GM12878 (cell line): ENCODE measurements at regions not wholly inside any gene's neighbourhood (a gene's known extent, or its start where the extent isn't known, plus 50 kb on each side); places are given as distances from the start of the nearest gene placed in this dataset.

Experiments used
- ATAC-seq: fragments of 200-7000 bp; cut with Tn5 transposase; 3 replicates; pipeline ENCODE4 v1.9.1; 2020; ENCODE audit warnings: mild to moderate bottlenecking, moderate library complexity
- BruUV-seq: library from RNA; stranded (reverse); fragments of 400-500 nt; replicated peaks from 2 replicates; lab custom pipeline; 2021; lab: Mats Ljungman, UMichigan
- CTCF ChIA-PET: fragments of 300-600 bp; sonication (Branson Sonifier 250); formaldehyde crosslinking; extraction: SDS; loops from one replicate; lab custom pipeline; 2021; ENCODE audit warnings: inconsistent platforms; lab: Yijun Ruan, JAX
- POLR2A ChIA-PET: fragments of 350-600 bp; formaldehyde crosslinking; extraction: SDS; loops from one replicate; lab custom pipeline; 2021; ENCODE audit warnings: inconsistent platforms; lab: Charles Lee
- RAD21 ChIA-PET: fragments of 300-600 bp; sonication (Branson Sonifier 250); formaldehyde crosslinking; loops from one replicate; lab custom pipeline; 2023; ENCODE audit warnings: antibody characterized with exemption; ENCODE audit not compliant: unreplicated experiment; lab: Charles Lee
- SMC1A ChIA-PET: fragments of 300-600 bp; sonication (Branson Sonifier 250); formaldehyde crosslinking; loops from one replicate; lab custom pipeline; 2023; ENCODE audit not compliant: unreplicated experiment, uncharacterized antibody; lab: Charles Lee
- DNase-seq: peaks from one replicate; pipeline ENCODE4 v3.0.0-alpha.2; 2011; ENCODE audit warnings: low read depth, low spot score
- FAIRE-seq: peaks from 3 replicates; lab custom pipeline; 2011; peaks lifted over from hg19 to GRCh38; lab: Jason Lieb, UNC
- H2AFZ ChIP-seq: 2 replicates; pipeline ENCODE4 v1.6.0; 2011; ENCODE audit warnings: low read depth, low read length, control low read depth; ENCODE audit not compliant: control insufficient read depth
- H3K27ac ChIP-seq: 2 replicates; pipeline ENCODE4 v1.5.1; 2011; ENCODE audit warnings: control low read depth; ENCODE audit not compliant: control insufficient read depth, insufficient read depth
- H3K27me3 ChIP-seq, 2 experiments: replicated peaks in 1 of 2; 2 replicates each; pipeline versions ENCODE4 v1.6.0 to v1.6.1; 2011; ENCODE audit warnings: low read length in 1 of 2; ENCODE audit not compliant: control insufficient read depth in 2 of 2, insufficient read depth in 2 of 2
- H3K36me3 ChIP-seq, 2 experiments: 2 replicates each; pipeline ENCODE4 v1.5.1; 2011; ENCODE audit warnings: low read length in 1 of 2; ENCODE audit not compliant: control insufficient read depth in 2 of 2, insufficient read depth in 2 of 2
- H3K4me1 ChIP-seq: 2 replicates; pipeline ENCODE4 v1.6.1; 2011; ENCODE audit warnings: mild to moderate bottlenecking, low read length, moderate library complexity, mixed read lengths; ENCODE audit not compliant: control insufficient read depth, insufficient read depth
- H3K4me2 ChIP-seq: 2 replicates; pipeline ENCODE4 v1.6.0; 2011; ENCODE audit warnings: control low read depth; ENCODE audit not compliant: control insufficient read depth, insufficient read depth
- H3K4me3 ChIP-seq: fragments of 200-600 bp; sonication (generic); 2 replicates; pipeline ENCODE4 v1.5.1; 2016
- H3K79me2 ChIP-seq: 2 replicates; pipeline ENCODE4 v1.6.0; 2011; ENCODE audit warnings: low read length; ENCODE audit not compliant: control insufficient read depth, insufficient read depth
- H3K9ac ChIP-seq: 2 replicates; pipeline ENCODE4 v1.8.0; 2011; ENCODE audit warnings: low read length, control low read depth, mixed read lengths; ENCODE audit not compliant: control insufficient read depth, insufficient read depth
- H3K9me3 ChIP-seq: replicated peaks from 3 replicates; pipeline ENCODE4 v1.5.1; 2011; ENCODE audit warnings: mild to moderate bottlenecking, low read length; ENCODE audit not compliant: control insufficient read depth, insufficient read depth
- H4K20me1 ChIP-seq: 2 replicates; pipeline ENCODE4 v1.6.0; 2011; ENCODE audit not compliant: control insufficient read depth, insufficient read depth
- CHD2 ChIP-seq: IDR thresholded peaks from 2 replicates; pipeline ENCODE4 v1.6.1; 2011; ENCODE audit warnings: low read depth, low read length, improper control_type of control experiment, borderline replicate concordance
- IKZF2 ChIP-seq, 2 experiments: fragments of 450-650 bp; IDR thresholded peaks; 2 replicates each; pipeline ENCODE4 v1.6.1; 2017; ENCODE audit warnings: mild to moderate bottlenecking in 2 of 2, moderate library complexity in 2 of 2
- NFIC ChIP-seq: IDR thresholded peaks from 2 replicates; pipeline ENCODE4 v1.6.1; 2012; ENCODE audit warnings: low read depth, mild to moderate bottlenecking, inconsistent platforms, low read length, moderate library complexity
- NR2F1 ChIP-seq: fragments of 450-650 bp; conservative IDR thresholded peaks from 2 replicates; pipeline ENCODE4 v1.6.1; 2017; ENCODE audit warnings: mild to moderate bottlenecking
- SMC3 ChIP-seq: IDR thresholded peaks from 2 replicates; pipeline ENCODE4 v1.6.1; 2011; ENCODE audit warnings: low read length, improper control_type of control experiment, borderline replicate concordance
- TARDBP ChIP-seq: IDR thresholded peaks from 2 replicates; pipeline ENCODE4 v1.6.1; 2016; ENCODE audit warnings: borderline replicate concordance
- TCF7 ChIP-seq: IDR thresholded peaks from 2 replicates; pipeline ENCODE4 v1.6.1; 2014; ENCODE audit warnings: antibody characterized with exemption, borderline replicate concordance
- ZNF217 ChIP-seq: fragments of 450-650 bp; IDR thresholded peaks from 2 replicates; pipeline ENCODE4 v1.6.1; 2017; ENCODE audit warnings: antibody characterized with exemption, mild to moderate bottlenecking
- ZSCAN29 ChIP-seq: fragments of 450-650 bp; IDR thresholded peaks from 2 replicates; pipeline ENCODE4 v1.6.1; 2017; ENCODE audit warnings: mild to moderate bottlenecking, moderate library complexity
- WGBS: methylation state at CpG from one replicate; pipeline ENCODE4 v1.1.6; 2016; ENCODE audit warnings: low lambda C conversion rate; ENCODE audit not compliant: insufficient replicate concordance, insufficient coverage; ENCODE audit errors: missing lambda C conversion rate; 5-methylcytosine and 5-hydroxymethylcytosine counted together
- in situ Hi-C: fragments of 300-500 bp; cut with MboI; formaldehyde crosslinking; loops from 9 replicates; pipeline ENCODE4 v1.14.3; 2018; ENCODE audit warnings: mixed read lengths
- intact Hi-C: fragments of 100-400 bp; cut with micrococcal nuclease; formaldehyde crosslinking; loops from one replicate; pipeline ENCODE4 v1.14.2; 2022; ENCODE audit not compliant: unreplicated experiment
- TF ChIP-seq, protein P1 (sequence below): IDR thresholded peaks from 2 replicates; pipeline ENCODE4 v1.6.1; 2012; ENCODE audit warnings: improper control_type of control experiment, low read depth, low read length; ENCODE audit not compliant: insufficient replicate concordance
- TF ChIP-seq, protein P2 (sequence below): IDR thresholded peaks from 2 replicates; pipeline ENCODE4 v1.6.1; 2011; ENCODE audit warnings: low read depth, low read length, improper control_type of control experiment, borderline replicate concordance
- TF ChIP-seq, protein P3 (sequence below): fragments of 150-350 bp; IDR thresholded peaks from 2 replicates; pipeline ENCODE4 v1.6.1; 2014; ENCODE audit warnings: mild to moderate bottlenecking, low read depth, low read length
- TF ChIP-seq, protein P4 (sequence below): fragments of 450-650 bp; IDR thresholded peaks from 2 replicates; pipeline ENCODE4 v1.6.1; 2016; ENCODE audit warnings: mild to moderate bottlenecking
- TF ChIP-seq, protein P5 (sequence below), 3 experiments: IDR thresholded peaks in 2 of 3; conservative IDR thresholded peaks in 1 of 3; 2 replicates each; pipeline ENCODE4 v1.5.1; 2011; ENCODE audit warnings: low read depth in 3 of 3, low read length in 3 of 3, mild to moderate bottlenecking in 3 of 3, control low read depth in 2 of 3, moderate library complexity in 2 of 3, inconsistent platforms in 1 of 3, mixed read lengths in 1 of 3; ENCODE audit not compliant: control insufficient read depth in 2 of 3, insufficient read depth in 1 of 3; ENCODE audit errors: extremely low read depth in 1 of 3

DNA sequence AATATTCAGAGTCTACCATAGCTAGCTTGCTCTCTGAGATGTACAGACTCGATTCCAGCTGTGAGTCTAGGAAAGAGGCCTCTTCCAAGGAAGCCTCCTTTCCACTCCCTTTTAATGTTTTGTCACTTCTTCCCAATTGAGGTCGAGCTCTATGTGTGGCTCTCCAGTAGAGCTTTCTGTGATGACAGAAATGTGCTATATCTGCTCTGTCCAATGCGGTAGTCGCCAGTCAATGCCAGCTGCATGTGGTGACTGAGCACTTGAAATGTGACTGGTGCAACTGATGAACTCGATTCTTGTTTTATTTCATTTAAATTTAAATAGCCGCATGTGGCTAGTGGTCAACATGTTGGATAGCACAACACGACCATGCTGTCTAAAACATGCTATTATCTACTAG is 387.0 kb upstream of the NRP1 start:
- DNase-seq (no peak), ATAC-seq (no peak), FAIRE-seq (no peak)
- in situ Hi-C loops: no loop called here
- SMC1A ChIA-PET: interaction anchor here (1.0 to 1.7 kb wide), 5 partner anchors 9 to 59 kb away, joined by 3 to 8 read pairs (median 5); no protein-coding TSS in a partner anchor
- no peak overlapping the region for H3K27ac ChIP-seq
- RAD21 ChIA-PET: interaction anchor here (1.3 kb wide), 1 partner anchor 22 kb away, joined by 3 read pairs; no protein-coding TSS in a partner anchor
- no peaks in the 10 kb centered on the region for H3K79me2 ChIP-seq
- POLR2A ChIA-PET: interaction anchor here (1.0 kb wide), 1 partner anchor 22 kb away, joined by 3 read pairs; no protein-coding TSS in a partner anchor
- BruUV-seq: no TSS peak
- H3K4me1 ChIP-seq: no peaks in the 10 kb centered on the region
- intact Hi-C loops: no loop called here
- no peaks in the 10 kb centered on the region for H4K20me1 ChIP-seq
- H3K9me3 ChIP-seq: no peaks in the 10 kb centered on the region
- H3K36me3 ChIP-seq: no peaks in the 10 kb centered on the region
- no peaks in the 10 kb centered on the region for H3K27me3 ChIP-seq
- no peak overlapping the region for H3K4me2 ChIP-seq
- H3K4me3 ChIP-seq: no peak overlapping the region
- 31% methylated on average over 7 of the region's 7 CpGs for WGBS
- H3K9ac ChIP-seq: no peak overlapping the region
- CTCF ChIA-PET: interaction anchor here (0.8 kb wide), 1 partner anchor 9 kb away, joined by 3 read pairs; no protein-coding TSS in a partner anchor
- no peak overlapping the region for H2AFZ ChIP-seq
- no peak for TF ChIP-seq SMC3
- TF ChIP-seq, protein P1, sequence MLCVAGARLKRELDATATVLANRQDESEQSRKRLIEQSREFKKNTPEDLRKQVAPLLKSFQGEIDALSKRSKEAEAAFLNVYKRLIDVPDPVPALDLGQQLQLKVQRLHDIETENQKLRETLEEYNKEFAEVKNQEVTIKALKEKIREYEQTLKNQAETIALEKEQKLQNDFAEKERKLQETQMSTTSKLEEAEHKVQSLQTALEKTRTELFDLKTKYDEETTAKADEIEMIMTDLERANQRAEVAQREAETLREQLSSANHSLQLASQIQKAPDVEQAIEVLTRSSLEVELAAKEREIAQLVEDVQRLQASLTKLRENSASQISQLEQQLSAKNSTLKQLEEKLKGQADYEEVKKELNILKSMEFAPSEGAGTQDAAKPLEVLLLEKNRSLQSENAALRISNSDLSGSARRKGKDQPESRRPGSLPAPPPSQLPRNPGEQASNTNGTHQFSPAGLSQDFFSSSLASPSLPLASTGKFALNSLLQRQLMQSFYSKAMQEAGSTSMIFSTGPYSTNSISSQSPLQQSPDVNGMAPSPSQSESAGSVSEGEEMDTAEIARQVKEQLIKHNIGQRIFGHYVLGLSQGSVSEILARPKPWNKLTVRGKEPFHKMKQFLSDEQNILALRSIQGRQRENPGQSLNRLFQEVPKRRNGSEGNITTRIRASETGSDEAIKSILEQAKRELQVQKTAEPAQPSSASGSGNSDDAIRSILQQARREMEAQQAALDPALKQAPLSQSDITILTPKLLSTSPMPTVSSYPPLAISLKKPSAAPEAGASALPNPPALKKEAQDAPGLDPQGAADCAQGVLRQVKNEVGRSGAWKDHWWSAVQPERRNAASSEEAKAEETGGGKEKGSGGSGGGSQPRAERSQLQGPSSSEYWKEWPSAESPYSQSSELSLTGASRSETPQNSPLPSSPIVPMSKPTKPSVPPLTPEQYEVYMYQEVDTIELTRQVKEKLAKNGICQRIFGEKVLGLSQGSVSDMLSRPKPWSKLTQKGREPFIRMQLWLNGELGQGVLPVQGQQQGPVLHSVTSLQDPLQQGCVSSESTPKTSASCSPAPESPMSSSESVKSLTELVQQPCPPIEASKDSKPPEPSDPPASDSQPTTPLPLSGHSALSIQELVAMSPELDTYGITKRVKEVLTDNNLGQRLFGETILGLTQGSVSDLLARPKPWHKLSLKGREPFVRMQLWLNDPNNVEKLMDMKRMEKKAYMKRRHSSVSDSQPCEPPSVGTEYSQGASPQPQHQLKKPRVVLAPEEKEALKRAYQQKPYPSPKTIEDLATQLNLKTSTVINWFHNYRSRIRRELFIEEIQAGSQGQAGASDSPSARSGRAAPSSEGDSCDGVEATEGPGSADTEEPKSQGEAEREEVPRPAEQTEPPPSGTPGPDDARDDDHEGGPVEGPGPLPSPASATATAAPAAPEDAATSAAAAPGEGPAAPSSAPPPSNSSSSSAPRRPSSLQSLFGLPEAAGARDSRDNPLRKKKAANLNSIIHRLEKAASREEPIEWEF: no peak
- TF ChIP-seq, protein P2, sequence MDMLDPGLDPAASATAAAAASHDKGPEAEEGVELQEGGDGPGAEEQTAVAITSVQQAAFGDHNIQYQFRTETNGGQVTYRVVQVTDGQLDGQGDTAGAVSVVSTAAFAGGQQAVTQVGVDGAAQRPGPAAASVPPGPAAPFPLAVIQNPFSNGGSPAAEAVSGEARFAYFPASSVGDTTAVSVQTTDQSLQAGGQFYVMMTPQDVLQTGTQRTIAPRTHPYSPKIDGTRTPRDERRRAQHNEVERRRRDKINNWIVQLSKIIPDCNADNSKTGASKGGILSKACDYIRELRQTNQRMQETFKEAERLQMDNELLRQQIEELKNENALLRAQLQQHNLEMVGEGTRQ: no peak
- TF ChIP-seq, protein P3, sequence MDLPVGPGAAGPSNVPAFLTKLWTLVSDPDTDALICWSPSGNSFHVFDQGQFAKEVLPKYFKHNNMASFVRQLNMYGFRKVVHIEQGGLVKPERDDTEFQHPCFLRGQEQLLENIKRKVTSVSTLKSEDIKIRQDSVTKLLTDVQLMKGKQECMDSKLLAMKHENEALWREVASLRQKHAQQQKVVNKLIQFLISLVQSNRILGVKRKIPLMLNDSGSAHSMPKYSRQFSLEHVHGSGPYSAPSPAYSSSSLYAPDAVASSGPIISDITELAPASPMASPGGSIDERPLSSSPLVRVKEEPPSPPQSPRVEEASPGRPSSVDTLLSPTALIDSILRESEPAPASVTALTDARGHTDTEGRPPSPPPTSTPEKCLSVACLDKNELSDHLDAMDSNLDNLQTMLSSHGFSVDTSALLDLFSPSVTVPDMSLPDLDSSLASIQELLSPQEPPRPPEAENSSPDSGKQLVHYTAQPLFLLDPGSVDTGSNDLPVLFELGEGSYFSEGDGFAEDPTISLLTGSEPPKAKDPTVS: no peak
- TF ChIP-seq TCF7: no peak
- no peak for TF ChIP-seq TARDBP
- no peak for TF ChIP-seq ZSCAN29
- TF ChIP-seq, protein P4, sequence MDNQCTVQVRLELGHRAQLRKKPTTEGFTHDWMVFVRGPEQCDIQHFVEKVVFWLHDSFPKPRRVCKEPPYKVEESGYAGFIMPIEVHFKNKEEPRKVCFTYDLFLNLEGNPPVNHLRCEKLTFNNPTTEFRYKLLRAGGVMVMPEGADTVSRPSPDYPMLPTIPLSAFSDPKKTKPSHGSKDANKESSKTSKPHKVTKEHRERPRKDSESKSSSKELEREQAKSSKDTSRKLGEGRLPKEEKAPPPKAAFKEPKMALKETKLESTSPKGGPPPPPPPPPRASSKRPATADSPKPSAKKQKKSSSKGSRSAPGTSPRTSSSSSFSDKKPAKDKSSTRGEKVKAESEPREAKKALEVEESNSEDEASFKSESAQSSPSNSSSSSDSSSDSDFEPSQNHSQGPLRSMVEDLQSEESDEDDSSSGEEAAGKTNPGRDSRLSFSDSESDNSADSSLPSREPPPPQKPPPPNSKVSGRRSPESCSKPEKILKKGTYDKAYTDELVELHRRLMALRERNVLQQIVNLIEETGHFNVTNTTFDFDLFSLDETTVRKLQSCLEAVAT: no peak
- no peak for TF ChIP-seq ZNF217
- no peak for TF ChIP-seq NFIC
- TF ChIP-seq CHD2: no peak
- TF ChIP-seq, protein P5, sequence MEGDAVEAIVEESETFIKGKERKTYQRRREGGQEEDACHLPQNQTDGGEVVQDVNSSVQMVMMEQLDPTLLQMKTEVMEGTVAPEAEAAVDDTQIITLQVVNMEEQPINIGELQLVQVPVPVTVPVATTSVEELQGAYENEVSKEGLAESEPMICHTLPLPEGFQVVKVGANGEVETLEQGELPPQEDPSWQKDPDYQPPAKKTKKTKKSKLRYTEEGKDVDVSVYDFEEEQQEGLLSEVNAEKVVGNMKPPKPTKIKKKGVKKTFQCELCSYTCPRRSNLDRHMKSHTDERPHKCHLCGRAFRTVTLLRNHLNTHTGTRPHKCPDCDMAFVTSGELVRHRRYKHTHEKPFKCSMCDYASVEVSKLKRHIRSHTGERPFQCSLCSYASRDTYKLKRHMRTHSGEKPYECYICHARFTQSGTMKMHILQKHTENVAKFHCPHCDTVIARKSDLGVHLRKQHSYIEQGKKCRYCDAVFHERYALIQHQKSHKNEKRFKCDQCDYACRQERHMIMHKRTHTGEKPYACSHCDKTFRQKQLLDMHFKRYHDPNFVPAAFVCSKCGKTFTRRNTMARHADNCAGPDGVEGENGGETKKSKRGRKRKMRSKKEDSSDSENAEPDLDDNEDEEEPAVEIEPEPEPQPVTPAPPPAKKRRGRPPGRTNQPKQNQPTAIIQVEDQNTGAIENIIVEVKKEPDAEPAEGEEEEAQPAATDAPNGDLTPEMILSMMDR (IDR thresholded peaks at IDR 0.05 in 2 of 3, conservative IDR thresholded peaks at IDR 0.05 in 1 of 3; ENCODE audit: control insufficient read depth in 2 of 3, extremely low read depth in 1 of 3, insufficient read depth in 1 of 3, low read depth in 3 of 3, low read length in 3 of 3): no peak
- TF ChIP-seq IKZF2 (IDR thresholded peaks at IDR 0.05): no peak
- no peak for TF ChIP-seq NR2F1
